Activated T-cell treated with anti-CD3 and anti-CD28 coated beads, Interleukin-2, amount 50 U/mL, for 4 hours (primary cell): ENCODE measurements at regions not wholly inside any gene's neighbourhood (a gene's known extent, or its start where the extent isn't known, plus 50 kb on each side); places are given as distances from the start of the nearest gene placed in this dataset.
"Not testable (repeated sequence)": the region's sequence is repeated elsewhere in the genome, so short reads cannot be mapped to it uniquely, and the experiment has no call there.

Experiments
- ATAC-seq, 2 donors: fragments of 200-7000 bp; cut with Tn5 transposase; one replicate each; pipeline ENCODE4 v1.10.0; 2021
- DNase-seq: peaks from one replicate; pipeline ENCODE4 v3.0.0-alpha.2; 2020
- H3K27me3 Mint-ChIP-seq: one replicate; pipeline ENCODE4 v1.8.0; 2021; ENCODE audit warnings: low read depth, mixed read lengths
- H3K36me3 Mint-ChIP-seq: one replicate; pipeline ENCODE4 v1.8.0; 2022; ENCODE audit warnings: mixed read lengths; ENCODE audit not compliant: insufficient read depth
- H3K4me1 Mint-ChIP-seq: one replicate; pipeline ENCODE4 v1.8.0; 2021; ENCODE audit warnings: low read depth, mixed read lengths
- H3K4me3 Mint-ChIP-seq: one replicate; pipeline ENCODE4 v1.8.0; 2021; ENCODE audit warnings: mild to moderate bottlenecking, moderate library complexity, mixed read lengths
- H3K9me3 Mint-ChIP-seq: one replicate; pipeline ENCODE4 v1.8.0; 2021; ENCODE audit warnings: mixed read lengths

DNA sequence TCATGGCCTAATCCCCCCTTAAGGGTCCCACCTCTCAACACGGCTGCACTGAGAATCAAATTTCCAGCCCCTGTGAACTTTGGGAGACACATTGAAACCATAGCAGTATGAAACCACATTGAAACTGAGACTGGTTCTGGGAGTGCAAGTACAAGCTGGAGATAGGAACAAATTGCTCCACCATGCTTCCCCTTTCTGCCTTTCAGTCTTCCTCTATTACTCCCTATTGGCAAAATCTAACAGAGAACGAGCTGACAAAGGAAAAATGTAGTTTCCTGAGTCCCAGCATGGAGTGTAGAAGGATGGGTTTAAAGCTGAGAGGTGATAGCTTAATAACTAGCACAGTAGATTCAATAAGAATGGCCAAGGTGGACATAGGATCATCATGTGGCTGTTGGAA, 161.7 kb upstream of the RPL34 start:
- no peaks in the 10 kb centered on the region for H3K9me3 Mint-ChIP-seq
- H3K36me3 Mint-ChIP-seq: no peaks in the 10 kb centered on the region
- DNase-seq: no peak
- H3K27me3 Mint-ChIP-seq: no peaks in the 10 kb centered on the region
- ATAC-seq: no peak
- H3K4me3 Mint-ChIP-seq: no peak overlapping the region
- no peaks in the 10 kb centered on the region for H3K4me1 Mint-ChIP-seq

DNA sequence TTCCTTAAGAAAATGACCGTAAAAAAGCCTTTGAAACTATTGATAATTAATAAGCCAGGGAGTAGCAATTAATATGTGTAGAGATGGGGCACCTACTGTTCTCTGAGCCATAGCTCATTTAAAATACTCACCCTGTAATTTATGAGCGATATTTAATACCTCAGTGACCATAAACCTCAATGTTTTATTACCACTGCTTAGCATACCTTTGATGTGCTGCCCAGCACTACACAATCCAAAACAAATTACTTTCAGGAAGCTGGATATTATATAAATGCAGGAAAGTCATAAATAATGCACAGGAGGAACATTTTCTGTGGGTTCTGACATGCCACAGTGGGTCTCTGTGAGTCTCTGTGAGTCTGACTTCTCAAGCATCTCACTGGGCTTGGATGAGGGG, 166.1 kb upstream of the RPL34 start:
- DNase-seq: no peak
- H3K9me3 Mint-ChIP-seq: no peaks in the 10 kb centered on the region
- no peaks in the 10 kb centered on the region for H3K27me3 Mint-ChIP-seq
- peaks cover 3% of the 10 kb centered on the region for H3K4me1 Mint-ChIP-seq
- no peak for ATAC-seq
- no peaks in the 10 kb centered on the region for H3K36me3 Mint-ChIP-seq
- H3K4me3 Mint-ChIP-seq: no peak overlapping the region

DNA sequence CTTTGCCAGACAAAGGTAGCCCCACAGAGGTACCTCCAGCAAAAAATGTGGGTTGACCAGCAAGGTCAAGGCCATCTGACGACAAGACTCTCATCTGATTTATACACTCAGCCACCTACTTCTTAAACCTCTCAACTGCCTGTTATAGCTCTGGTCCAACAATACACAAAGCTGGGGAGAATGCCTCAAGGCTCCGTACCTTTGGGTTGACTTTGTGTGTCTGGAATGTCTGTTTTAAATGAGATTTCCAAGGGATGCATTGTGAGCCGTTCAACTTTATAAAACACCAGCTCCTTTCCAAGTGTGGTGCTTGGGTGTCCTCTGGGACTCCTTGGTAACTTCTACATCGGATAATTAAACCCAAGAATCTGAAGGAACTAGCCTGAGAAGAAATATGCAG, 167.0 kb upstream of the RPL34 start:
- H3K27me3 Mint-ChIP-seq: no peaks in the 10 kb centered on the region
- H3K4me1 Mint-ChIP-seq: peaks cover 6% of the 10 kb centered on the region
- ATAC-seq (no peak), DNase-seq (no peak)
- no peaks in the 10 kb centered on the region for H3K9me3 Mint-ChIP-seq
- H3K4me3 Mint-ChIP-seq: no peak overlapping the region
- no peaks in the 10 kb centered on the region for H3K36me3 Mint-ChIP-seq

DNA sequence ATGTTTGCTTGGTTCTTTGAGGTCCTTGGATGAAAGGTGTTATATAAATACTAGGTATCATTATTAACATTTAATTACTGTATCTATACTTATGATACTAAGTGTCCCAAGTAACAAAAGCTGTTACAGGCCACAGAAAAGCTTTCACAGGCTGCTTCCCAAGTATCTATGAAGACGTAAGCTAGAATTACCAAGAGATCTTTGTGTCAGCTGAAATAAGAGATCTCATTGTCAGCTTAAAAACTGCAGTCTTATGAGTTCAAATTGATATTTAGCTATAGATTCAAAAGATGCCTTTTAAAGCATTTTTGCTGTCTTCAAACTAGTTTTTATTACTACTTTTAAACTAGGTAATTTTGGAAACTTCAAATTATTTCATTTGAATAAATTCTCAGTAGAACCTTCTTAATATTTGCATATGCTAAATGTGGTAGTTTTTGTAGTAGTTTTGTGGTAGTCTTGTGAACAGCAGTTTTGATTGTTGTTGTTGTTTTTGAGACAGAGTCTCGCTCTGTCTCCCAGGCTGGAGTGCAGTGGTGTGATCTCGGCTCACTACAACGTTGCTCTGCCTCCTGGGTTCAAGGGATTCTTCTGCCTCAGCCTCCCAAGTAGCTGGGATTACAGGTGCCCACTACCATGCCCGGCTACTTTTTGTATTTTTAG, 170.0 kb upstream of the RPL34 start:
- ATAC-seq (no peak), DNase-seq (no peak)
- peaks cover 6% of the 10 kb centered on the region for H3K4me1 Mint-ChIP-seq
- H3K36me3 Mint-ChIP-seq: no peaks in the 10 kb centered on the region
- no peaks in the 10 kb centered on the region for H3K27me3 Mint-ChIP-seq
- H3K9me3 Mint-ChIP-seq: no peaks in the 10 kb centered on the region
- no peak overlapping the region for H3K4me3 Mint-ChIP-seq

DNA sequence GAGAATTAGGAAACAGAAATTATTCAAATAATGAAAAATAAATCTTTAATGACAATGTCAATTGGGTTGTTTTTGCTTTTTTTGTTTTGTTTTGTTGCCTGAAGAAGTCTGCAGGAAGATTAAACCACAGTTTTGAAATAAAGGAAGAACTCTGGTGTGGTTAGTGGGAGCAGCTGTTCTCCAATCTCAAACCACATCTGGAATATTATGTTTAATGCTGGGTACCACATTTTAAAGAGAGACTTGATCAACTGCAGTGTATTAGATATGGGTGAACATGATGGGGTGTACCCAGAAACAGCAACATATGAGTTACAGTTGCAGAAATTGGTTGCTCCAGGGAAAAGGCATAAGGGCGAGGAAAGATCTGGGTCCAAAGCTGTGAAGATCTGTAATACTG, 171.2 kb upstream of the RPL34 start:
- ATAC-seq (no peak), DNase-seq (no peak)
- no peaks in the 10 kb centered on the region for H3K9me3 Mint-ChIP-seq
- H3K4me3 Mint-ChIP-seq: no peak overlapping the region
- H3K27me3 Mint-ChIP-seq: no peaks in the 10 kb centered on the region
- peaks cover 6% of the 10 kb centered on the region for H3K4me1 Mint-ChIP-seq
- H3K36me3 Mint-ChIP-seq: no peaks in the 10 kb centered on the region

DNA sequence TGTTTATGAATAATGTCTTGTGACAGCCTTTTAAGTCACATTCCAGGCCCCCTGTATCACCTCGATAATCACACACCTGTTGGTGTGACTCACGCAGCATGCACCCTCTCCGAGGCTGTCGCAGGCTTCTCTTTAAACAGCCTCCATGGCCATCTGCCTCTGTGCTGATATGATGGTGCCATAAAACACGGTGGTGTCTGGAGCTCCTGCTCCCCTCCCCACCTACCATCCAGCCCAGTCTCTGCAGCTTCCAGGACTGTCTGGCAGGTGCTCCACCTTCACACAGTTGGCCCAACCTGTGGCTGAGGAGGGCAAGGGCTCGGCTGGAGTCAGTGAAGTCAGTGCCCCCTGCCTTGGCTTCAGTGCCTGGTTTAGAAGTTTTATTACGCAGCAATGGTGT, 173.8 kb upstream of the RPL34 start:
- Mint-ChIP-seq H3K9me3 (no peaks in the 10 kb centered on the region), H3K4me3 (no peak overlapping the region)

DNA sequence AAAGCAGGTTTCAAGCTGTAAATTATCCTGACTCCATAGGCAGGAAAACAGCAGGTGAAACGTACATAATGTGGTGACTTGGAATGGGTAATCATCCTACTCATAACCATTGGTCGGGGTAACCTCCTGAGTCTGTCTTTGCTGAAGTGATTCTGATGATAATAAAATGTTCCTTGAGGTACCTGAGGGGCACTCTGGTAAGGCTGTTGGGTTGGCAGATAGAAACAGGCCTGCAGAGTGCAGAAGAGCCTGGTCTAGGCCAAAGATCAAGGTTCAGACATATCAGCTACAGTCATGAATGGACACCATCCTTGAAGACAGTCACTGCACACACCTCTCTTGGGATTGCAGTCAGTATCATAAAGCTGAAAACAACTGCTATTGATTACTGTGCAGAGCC, 174.7 kb upstream of the RPL34 start:
- Mint-ChIP-seq H3K9me3 (no peaks in the 10 kb centered on the region), H3K4me3 (no peak overlapping the region), H3K36me3 (no peaks in the 10 kb centered on the region), H3K4me1 (peaks cover 16% of the 10 kb centered on the region), H3K27me3 (no peaks in the 10 kb centered on the region)
- no peak for ATAC-seq
- no peak for DNase-seq

More for the DNA sequence above, 173.8 kb upstream of the RPL34 start:
- DNase-seq (no peak), ATAC-seq (no peak)
- Mint-ChIP-seq H3K36me3 (no peaks in the 10 kb centered on the region), H3K4me1 (peaks cover 8% of the 10 kb centered on the region), H3K27me3 (no peaks in the 10 kb centered on the region)

DNA sequence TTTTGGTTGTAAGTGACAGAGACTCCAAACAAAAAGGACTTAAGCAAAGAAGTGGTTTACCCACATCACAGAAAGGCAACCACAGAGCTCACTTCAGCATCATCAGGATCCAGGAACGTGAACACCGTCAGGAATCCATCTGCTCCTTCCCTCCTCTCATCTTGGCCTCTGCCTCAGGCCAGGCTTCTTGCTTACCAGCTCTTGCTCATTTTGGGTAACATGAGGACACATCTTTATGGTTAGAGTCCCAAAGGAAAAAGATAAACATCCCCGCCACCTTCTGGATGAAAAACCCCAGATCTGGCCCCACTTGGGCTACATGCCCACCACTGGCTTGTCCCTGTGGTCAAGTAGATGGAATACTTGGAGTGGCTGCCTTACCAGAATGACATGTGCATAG, 176.8 kb upstream of the RPL34 start:
- H3K27me3 Mint-ChIP-seq: no peaks in the 10 kb centered on the region
- no peaks in the 10 kb centered on the region for H3K36me3 Mint-ChIP-seq
- peaks cover 17% of the 10 kb centered on the region for H3K4me1 Mint-ChIP-seq
- ATAC-seq (no peak), DNase-seq (no peak)
- no peak overlapping the region for H3K4me3 Mint-ChIP-seq
- H3K9me3 Mint-ChIP-seq: no peaks in the 10 kb centered on the region

DNA sequence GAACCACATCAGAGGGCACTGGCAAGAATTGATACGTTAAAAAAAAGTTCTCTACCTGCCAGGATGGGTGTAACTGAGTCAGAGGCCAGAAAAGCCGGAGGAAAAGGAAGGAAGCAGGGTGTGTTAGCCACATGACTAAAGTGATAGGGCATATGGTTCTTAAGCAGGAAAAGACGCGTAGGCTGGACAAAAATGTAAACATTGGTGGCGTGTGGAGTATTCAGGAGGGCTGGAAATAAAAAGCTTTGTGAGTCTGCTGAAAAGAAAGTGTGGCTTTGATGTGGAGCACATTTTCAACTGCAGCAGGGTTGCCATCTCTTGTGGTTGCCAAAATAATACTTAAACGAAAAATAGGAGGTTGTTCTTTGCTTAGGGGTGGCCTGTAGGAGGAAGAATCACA, 186.5 kb upstream of the RPL34 start:
- H3K4me1 Mint-ChIP-seq: peaks cover 38% of the 10 kb centered on the region
- DNase-seq: peak; percentile 27
- H3K27me3 Mint-ChIP-seq: no peaks in the 10 kb centered on the region
- H3K4me3 Mint-ChIP-seq: peak overlapping the region; percentile 33
- peaks cover 4% of the 10 kb centered on the region for H3K9me3 Mint-ChIP-seq
- peak; percentile 75 to 78 for ATAC-seq
- no peaks in the 10 kb centered on the region for H3K36me3 Mint-ChIP-seq

DNA sequence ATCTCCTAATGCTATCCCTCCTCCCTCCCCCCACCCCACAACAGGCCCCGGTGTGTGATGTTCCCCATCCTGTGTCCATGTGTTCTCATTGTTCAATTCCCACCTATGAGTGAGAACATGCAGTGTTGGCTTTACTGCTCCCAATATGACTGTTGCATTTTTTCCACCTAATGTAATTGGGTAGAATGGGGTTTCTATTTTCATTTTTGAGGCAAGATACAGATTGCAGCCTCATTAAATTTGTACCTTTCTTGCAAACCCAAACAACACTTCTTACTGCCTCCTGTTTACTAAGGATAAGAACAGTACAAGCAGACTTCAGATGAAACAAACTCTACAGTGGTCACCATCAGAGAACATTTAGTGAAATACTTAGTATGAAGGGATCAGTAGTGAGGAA, 187.0 kb upstream of the RPL34 start:
- peak; percentile 13 to 20 for ATAC-seq
- DNase-seq, H3K9me3 Mint-ChIP-seq, H3K27me3 Mint-ChIP-seq, H3K36me3 Mint-ChIP-seq: not testable (repeated sequence)
- Mint-ChIP-seq H3K4me1 (peaks cover 39% of the 10 kb centered on the region), H3K4me3 (peak overlapping the region; percentile 33)

DNA sequence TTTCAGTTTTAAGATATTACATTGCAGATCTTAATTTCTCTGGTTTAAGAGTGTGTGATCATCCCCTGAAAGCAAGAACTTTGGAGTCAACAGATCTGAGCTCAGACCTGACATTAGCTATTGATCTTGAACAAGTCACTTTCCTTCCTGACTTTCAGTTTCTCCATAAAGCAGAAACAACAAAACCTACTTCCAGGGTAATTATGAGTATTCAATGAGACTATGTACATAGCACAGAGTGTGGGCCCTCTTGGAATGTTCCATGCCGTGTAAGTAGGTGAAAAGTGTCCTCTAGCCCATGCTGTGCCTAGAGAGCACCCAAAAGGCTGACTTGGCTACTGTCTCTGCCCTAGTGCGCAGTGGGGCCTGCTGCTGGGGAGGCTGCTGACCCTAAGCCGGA, 188.0 kb upstream of the RPL34 start:
- Mint-ChIP-seq H3K4me1 (peaks cover 45% of the 10 kb centered on the region), H3K27me3 (no peaks in the 10 kb centered on the region), H3K36me3 (no peaks in the 10 kb centered on the region), H3K9me3 (peaks cover 4% of the 10 kb centered on the region), H3K4me3 (no peak overlapping the region)
- ATAC-seq (peak; percentile 53 to 59), DNase-seq (no peak)

DNA sequence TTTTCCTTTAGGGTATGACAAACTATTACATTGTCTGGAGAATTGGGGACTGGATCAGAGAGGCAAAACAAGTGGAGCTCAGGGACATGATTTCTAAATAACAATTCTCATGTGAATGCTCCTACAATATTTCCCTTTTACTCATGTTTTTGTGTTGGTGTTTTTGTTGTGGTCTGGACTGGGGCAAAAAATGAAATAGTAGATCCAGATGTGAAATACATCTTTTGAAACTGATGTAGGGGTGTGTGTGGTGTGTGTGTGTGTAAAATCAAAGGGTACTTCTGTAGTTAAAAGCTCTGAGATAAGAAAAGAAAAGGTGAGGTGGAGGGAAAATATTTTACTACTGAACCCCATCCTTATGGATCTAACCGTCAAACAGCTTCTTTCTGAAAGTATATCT, 188.4 kb upstream of the RPL34 start:
- no peak overlapping the region for H3K4me3 Mint-ChIP-seq
- H3K36me3 Mint-ChIP-seq: no peaks in the 10 kb centered on the region
- H3K4me1 Mint-ChIP-seq: peaks cover 43% of the 10 kb centered on the region
- no peak for ATAC-seq
- no peaks in the 10 kb centered on the region for H3K27me3 Mint-ChIP-seq
- DNase-seq: no peak
- H3K9me3 Mint-ChIP-seq: peaks cover 4% of the 10 kb centered on the region

DNA sequence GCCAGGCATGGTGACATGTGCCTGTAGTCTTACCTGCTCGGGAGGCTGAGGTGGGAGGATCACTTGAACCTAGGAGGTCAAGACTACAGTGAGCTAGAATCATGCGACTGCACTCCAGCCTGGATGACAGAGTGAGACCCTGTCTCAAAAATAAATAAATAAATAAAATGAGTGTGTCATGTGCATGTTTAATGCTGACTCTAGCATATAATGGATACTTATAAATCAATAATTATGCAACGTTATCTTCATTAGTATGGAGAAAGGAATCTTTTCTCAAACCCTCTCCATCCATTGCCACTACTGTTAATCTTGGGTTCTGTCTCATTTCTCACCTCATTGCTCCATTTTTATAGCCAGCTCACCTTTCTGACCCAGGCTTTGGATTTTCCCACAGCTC, 189.5 kb upstream of the RPL34 start:
- Mint-ChIP-seq H3K4me1 (peaks cover 51% of the 10 kb centered on the region), H3K4me3 (no peak overlapping the region), H3K36me3 (no peaks in the 10 kb centered on the region), H3K27me3 (no peaks in the 10 kb centered on the region), H3K9me3 (peaks cover 4% of the 10 kb centered on the region)
- DNase-seq: no peak
- ATAC-seq: no peak

DNA sequence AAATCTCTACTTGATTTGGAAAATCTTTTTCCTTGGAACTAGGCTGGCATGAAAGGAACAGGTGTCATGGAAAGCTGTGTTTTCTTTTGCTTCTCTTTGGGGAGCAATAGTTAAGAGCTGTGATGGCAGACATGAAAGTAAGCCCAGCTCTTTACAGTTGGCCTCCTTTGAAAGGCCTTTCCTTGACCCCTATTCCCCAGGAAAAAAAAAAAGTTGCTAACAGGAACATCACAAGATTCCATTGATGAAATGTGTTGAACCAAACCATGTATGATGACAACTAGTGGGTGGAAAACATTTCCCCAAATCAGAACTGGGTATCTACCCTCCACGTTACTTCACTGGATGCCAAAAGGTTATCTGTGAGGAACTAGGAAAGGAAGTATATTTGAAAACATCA, 190.7 kb upstream of the RPL34 start:
- ATAC-seq: no peak
- Mint-ChIP-seq H3K9me3 (peaks cover 4% of the 10 kb centered on the region), H3K36me3 (no peaks in the 10 kb centered on the region), H3K4me3 (no peak overlapping the region), H3K27me3 (no peaks in the 10 kb centered on the region), H3K4me1 (peaks cover 44% of the 10 kb centered on the region)
- DNase-seq: no peak

DNA sequence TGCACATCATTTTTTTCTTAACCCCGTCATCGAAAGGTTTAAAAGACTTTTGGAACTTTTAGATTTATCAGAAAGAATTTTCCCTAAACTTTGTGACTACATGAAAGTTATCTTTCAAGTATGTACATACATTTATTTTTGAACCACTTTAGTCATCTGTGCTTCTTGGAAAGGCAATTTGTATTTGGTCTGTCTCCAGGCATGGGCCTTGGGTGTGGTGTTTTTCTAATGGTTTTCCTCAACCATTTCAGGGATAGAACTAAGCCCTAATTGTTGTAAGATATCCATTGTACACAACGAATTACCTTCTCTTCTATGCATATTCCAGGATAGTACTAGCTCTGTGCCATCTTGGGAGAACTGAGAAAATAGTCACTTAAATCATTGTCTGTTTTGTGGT, 191.5 kb upstream of the RPL34 start:
- H3K36me3 Mint-ChIP-seq: no peaks in the 10 kb centered on the region
- no peaks in the 10 kb centered on the region for H3K27me3 Mint-ChIP-seq
- H3K4me3 Mint-ChIP-seq: no peak overlapping the region
- no peak for ATAC-seq
- DNase-seq: no peak
- peaks cover 37% of the 10 kb centered on the region for H3K4me1 Mint-ChIP-seq
- peaks cover 4% of the 10 kb centered on the region for H3K9me3 Mint-ChIP-seq
